ENCODE measurements at regions not wholly inside any gene's neighbourhood (a gene's known extent, or its start where the extent isn't known, plus 50 kb on each side); places are given as distances from the start of the nearest gene placed in this dataset.

- DNase-seq (ENCODE audit: low spot score): no peak
Observed at GRCh38 chr5:96245140-96246091, 187.6 kb downstream of the PCSK1 start.

- DNase-seq (ENCODE audit: low spot score): no peak
Observed at GRCh38 chr5:96244696-96245095, 188.4 kb downstream of the PCSK1 start.

DNA sequence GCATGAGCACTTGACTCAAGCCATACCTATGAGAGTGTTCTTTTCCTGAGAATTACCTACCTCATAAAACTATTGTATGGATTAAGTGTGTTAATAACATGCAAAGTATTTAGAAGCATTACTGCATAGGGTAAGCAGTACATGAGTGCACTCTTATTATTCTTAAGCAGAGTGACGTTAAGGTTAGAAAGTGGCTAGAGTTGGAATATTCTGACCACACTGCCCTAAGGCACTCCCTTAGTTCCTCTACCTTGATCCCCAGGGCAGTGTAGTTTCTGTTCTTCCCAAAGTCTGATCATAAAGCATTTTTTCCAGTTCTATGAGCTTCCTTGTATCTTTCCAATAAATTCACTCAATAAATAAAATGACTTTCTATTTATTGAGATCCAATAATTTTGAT lies 189.2 kb downstream of the PCSK1 start:
- DNase-seq (ENCODE audit: low spot score): no peak

- DNase-seq (ENCODE audit: low spot score): no peak
Observed at GRCh38 chr5:96243203-96243602, 189.8 kb downstream of the PCSK1 start.

- no peak for DNase-seq (ENCODE audit: low spot score)
Observed at GRCh38 chr5:96242571-96242970, 190.5 kb downstream of the PCSK1 start.

- DNase-seq (ENCODE audit: low spot score): no peak
Observed at GRCh38 chr5:96236831-96237230, 196.2 kb downstream of the PCSK1 start.

- DNase-seq (ENCODE audit: low spot score): no peak
Observed at GRCh38 chr5:96236051-96236450, 197.0 kb downstream of the PCSK1 start.

DNA sequence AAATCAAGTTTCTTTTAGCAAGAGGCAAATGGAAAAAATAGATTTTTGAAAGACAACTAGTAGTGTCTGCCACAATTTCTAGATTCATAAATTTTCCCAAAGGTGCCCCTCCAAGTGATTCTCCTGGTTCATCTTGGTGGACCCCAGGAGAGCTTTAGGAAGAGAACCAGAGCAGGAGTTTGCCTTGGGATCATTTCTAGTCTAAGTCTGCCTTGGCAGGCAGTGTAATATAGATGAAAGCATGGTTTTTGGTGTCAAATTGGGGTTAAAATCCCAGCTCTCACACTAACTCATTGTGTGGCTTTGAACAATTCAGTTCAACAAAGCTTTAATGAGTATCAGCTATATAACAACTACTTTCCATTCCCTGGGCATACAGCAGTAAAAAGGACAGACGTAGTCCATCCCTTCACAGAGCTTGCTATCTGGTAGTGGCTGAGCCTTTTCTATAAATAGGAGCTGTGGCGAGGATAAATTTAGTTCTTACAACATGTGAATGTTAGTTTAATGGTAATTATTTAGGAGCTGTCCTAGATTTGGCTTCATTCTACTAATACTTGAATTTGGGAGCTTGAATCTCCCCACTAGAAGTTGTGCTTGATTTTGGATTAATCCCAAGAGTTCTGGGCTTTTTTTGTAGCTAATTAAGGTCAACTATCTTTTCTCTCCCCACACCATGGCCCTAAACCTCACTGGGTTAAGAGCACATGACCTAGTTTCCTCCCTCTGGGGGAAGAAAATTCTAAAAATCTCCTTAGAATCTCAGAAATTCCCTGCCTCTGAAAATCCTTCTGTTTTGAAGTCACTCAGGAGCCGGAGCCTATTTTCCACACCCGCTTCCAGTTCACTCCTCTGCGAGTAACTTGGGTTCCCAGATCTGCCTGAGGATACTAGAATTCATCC lies 197.8 kb downstream of the PCSK1 start:
- no peak for DNase-seq (ENCODE audit: low spot score)

DNA sequence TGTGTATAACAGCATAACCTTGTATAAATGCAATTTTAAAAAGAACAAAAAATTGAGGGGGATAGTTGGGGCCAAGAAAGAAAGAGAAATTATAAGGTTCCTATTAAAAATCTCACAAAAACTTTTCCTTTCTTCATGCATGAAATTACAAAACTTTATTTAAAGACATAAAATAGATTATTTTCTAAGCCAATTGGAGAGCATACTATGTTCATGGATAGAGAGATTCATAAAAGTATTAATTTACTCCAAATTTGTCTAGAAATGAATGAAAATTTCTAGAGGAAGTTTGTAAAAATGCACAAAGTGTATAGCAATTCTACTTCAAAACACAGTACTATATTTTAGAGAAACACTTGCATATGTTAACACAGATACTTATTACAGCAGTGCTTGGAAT lies 200.4 kb downstream of the PCSK1 start:
- no peak for DNase-seq (ENCODE audit: low spot score)

GRCh38 chr5:96229188-96229587 lies 203.9 kb downstream of the PCSK1 start:
- DNase-seq (ENCODE audit: low spot score): no peak

- peak; percentile 70 for DNase-seq (ENCODE audit: low spot score)
Observed at GRCh38 chr5:96228408-96228807, 204.6 kb downstream of the PCSK1 start.

DNA sequence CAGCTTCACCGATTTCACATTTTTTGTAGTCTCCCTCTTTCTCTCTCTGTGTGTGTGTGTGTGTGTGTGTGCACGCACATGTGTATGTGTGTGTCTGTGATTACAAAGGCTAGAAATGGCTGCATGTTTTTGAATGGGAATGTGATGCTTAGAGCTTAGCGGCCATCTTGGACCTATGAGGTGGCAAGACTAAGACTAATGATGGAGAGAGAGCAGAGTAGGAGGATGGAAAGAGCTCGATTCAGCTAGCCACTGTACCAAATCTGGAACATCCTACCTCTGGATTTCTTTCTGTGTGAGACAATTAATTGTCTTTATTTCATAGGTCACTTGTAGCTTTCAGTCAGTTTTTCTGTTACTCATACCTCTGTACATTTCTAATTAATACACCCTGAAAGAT lies 205.1 kb downstream of the PCSK1 start:
- no peak for DNase-seq (ENCODE audit: low spot score)

DNA sequence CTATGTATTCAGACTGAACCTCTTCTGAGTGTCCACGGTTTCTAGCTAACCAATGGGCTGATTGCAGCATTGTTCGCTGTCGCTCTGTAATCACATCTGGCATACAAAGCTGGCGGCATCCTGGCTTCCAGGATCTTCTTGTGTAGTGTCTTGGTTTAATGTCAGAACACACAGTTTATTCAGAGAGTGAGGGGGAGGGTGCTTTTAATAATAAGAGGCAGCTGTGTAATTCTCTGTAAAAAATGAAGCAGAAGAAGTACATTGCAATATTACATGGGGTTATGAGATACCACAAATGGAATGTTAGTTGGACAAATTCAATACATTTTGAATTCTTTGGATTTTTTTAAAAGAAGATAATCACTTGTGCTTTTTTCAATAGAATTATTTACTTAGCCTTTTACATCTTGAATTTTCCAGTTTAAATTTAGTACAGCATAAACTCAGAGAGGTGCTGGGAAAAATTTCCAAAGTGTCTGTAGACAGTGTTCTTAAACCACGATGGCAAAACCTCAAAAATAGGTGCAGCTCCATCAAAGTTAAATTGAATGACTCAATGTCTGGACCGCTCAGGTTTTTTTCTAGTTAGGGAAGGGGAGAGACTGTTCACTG lies 206.0 kb downstream of the PCSK1 start:
- DNase-seq (ENCODE audit: low spot score): no peak

- DNase-seq (ENCODE audit: low spot score): no peak
Observed at GRCh38 chr5:96222129-96222528, 210.9 kb downstream of the PCSK1 start.

- DNase-seq (ENCODE audit: low spot score): peak; percentile 90
Observed at GRCh38 chr5:96220610-96221390, 212.2 kb downstream of the PCSK1 start.

- peak; percentile 19 for DNase-seq (ENCODE audit: low spot score)
Observed at GRCh38 chr5:96219580-96220281, 213.3 kb downstream of the PCSK1 start.

DNA sequence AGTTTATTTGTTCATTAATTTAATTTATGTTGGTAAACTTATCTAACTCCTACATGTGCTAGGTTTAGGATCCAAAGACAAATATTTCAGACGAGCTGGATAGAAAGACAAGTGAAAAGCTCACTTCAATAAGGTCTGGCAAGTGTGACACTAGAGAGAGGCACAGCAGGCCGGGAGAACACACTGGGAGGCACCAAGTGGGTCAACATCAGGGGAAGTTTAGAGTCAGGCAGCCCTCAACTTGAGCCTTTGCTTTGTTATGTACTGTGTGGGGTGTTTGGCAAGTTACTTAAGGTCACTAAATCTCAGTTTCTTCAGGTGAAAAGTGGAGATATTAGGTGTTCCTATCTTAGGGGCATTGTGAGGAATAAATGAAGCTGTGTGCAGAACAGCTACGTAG lies 214.4 kb downstream of the PCSK1 start:
- DNase-seq (ENCODE audit: low spot score): no peak

DNA sequence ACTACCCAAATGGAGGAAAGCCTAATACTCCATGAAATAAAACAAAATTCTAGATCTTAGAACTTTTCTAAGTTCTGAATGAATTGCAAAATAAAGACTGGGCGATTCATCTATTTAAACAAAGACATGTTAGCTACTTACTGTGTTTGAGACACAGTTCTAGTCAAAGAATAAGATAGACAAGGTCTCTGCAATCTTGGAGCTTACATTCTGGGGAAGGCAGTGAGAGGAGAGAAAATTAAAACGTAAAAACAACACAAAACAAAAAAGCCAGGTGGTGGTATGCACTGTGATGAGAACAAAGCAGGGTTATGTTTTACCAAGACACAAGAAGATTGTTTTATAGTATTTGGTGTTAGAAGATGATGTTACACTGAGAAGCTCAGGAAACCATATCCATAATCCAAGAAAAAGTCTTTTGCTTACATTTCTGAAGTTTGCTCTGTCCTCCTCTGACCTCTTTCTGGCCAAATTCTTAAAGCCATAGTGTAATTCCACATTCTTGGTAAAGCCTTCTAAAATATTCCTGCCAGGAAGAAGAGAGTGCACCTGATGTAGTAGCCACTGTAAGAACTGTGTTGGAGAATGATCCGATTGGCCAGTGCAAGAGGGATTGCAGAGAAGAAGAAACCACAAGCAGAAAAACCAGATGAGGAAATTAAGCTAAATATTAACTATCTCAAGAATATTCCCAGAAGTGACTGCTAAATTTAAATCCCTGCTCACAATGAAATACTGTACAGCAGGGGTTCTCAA lies 218.4 kb downstream of the PCSK1 start:
- DNase-seq (ENCODE audit: low spot score): no peak

- no peak for DNase-seq (ENCODE audit: low spot score)
Observed at GRCh38 chr5:96209829-96210228, 223.2 kb downstream of the PCSK1 start.

DNA sequence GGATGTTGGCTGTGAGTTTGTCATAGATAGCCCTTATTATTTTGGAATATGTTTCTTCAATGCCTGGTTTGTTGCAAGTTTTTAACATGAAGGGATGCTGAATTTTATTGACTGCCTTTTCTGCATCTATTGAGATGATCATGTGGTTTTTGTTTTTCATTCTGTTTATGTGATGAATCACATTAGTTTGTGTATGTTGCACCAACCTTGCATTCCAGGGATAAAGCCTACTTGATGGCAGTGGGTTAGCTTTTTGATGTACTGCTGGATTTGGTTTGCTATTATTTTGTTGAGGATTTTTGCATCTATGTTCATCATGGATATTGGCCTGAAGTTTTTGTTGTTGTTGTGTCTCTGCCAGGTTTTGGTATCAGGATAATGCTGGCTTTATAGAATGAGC lies 225.6 kb downstream of the PCSK1 start:
- DNase-seq (ENCODE audit: low spot score): no peak
